ENCODE measurements at regions not wholly inside any gene's neighbourhood (a gene's known extent, or its start where the extent isn't known, plus 50 kb on each side); places are given as distances from the start of the nearest gene placed in this dataset.

- DNase-seq = no peak
Measured at GRCh38 chr1:42096554-42096953, 56.7 kb upstream of the GUCA2B start.

- DNase-seq = no peak
Measured at GRCh38 chr1:42089246-42089645, 64.0 kb upstream of the GUCA2B start.

GRCh38 chr1:42086146-42086545, 67.1 kb upstream of the GUCA2B start:
- no peak for DNase-seq

GRCh38 chr1:42085596-42085995, 67.6 kb upstream of the GUCA2B start:
- DNase-seq = no peak

- DNase-seq = no peak
Measured at GRCh38 chr1:42081475-42081874, 71.7 kb upstream of the GUCA2B start.

GRCh38 chr1:42075179-42075578, 78.0 kb upstream of the GUCA2B start:
- DNase-seq = no peak

GRCh38 chr1:42070996-42071395, 82.2 kb upstream of the GUCA2B start:
- no peak for DNase-seq

GRCh38 chr1:42057800-42058199, 95.4 kb upstream of the GUCA2B start:
- DNase-seq = no peak

- DNase-seq = no peak
Measured at GRCh38 chr1:42056460-42056859, 96.8 kb upstream of the GUCA2B start.

- DNase-seq = no peak
Measured at GRCh38 chr1:42055061-42055460, 98.1 kb upstream of the GUCA2B start.

GRCh38 chr1:42052072-42052699, 101.0 kb upstream of the GUCA2B start:
- DNase-seq = no peak

GRCh38 chr1:42047508-42047880, 105.7 kb upstream of the GUCA2B start:
- DNase-seq = no peak

- DNase-seq = no peak
Measured at GRCh38 chr1:42046761-42047507, 106.3 kb upstream of the GUCA2B start.

GRCh38 chr1:42044346-42044745, 108.9 kb upstream of the GUCA2B start:
- no peak for DNase-seq

GRCh38 chr1:42043811-42044210, 109.4 kb upstream of the GUCA2B start:
- no peak for DNase-seq

- no peak for DNase-seq
Measured at GRCh38 chr1:42043182-42043581, 110.0 kb upstream of the GUCA2B start.

GRCh38 chr1:42041031-42041430, 112.2 kb upstream of the GUCA2B start:
- DNase-seq = no peak

- DNase-seq = no peak
Measured at GRCh38 chr1:42040159-42040558, 113.1 kb upstream of the GUCA2B start.

GRCh38 chr1:42038261-42038660, 114.9 kb upstream of the GUCA2B start:
- no peak for DNase-seq

- DNase-seq = no peak
Measured at GRCh38 chr1:42037586-42037985, 115.6 kb upstream of the GUCA2B start.

- no peak for DNase-seq
Measured at GRCh38 chr1:42037161-42037560, 116.0 kb upstream of the GUCA2B start.

GRCh38 chr1:42035830-42036604, 117.2 kb upstream of the GUCA2B start:
- DNase-seq = peak; percentile 100

GRCh38 chr1:42035205-42035829, 116.6 kb upstream of the HIVEP3 start:
- no peak for DNase-seq

GRCh38 chr1:42034426-42034825, 115.7 kb upstream of the HIVEP3 start:
- no peak for DNase-seq
